CD14-positive monocyte (primary cell): ENCODE measurements at regions not wholly inside any gene's neighbourhood (a gene's known extent, or its start where the extent isn't known, plus 50 kb on each side); places are given as distances from the start of the nearest gene placed in this dataset.

Experiments
- DNase-seq, 3 donors: peaks; one replicate each; pipeline ENCODE4 v3.0.0-alpha.2; 2011 to 2022
- H2AFZ ChIP-seq: 2 replicates; pipeline ENCODE4 v1.6.0; 2012; ENCODE audit warnings: mild to moderate bottlenecking, low read depth, low read length, inconsistent platforms; ENCODE audit not compliant: insufficient read depth, poor library complexity, severe bottlenecking
- H3K27ac ChIP-seq, 2 donors: 1 replicate in 1 of 2; 2 replicates in 1 of 2; pipeline ENCODE4 v1.5.1; 2012 to 2013; ENCODE audit warnings: low read length in 2 of 2, control low read depth in 1 of 2, inconsistent platforms in 1 of 2, low read depth in 1 of 2, mild to moderate bottlenecking in 1 of 2
- H3K27me3 ChIP-seq, 2 donors: one replicate each; pipeline versions ENCODE4 v1.6.0 to v1.6.1; 2011 to 2013; ENCODE audit warnings: low read length in 2 of 2; ENCODE audit not compliant: control insufficient read depth in 2 of 2, insufficient read depth in 2 of 2
- H3K36me3 ChIP-seq, 2 donors: replicated peaks in 1 of 2; 1 replicate in 1 of 2; 2 replicates in 1 of 2; pipeline versions ENCODE4 v1.5.1 to v1.6.1; 2012 to 2013; ENCODE audit warnings: low read length in 2 of 2, control low read depth in 1 of 2, inconsistent platforms in 1 of 2, mild to moderate bottlenecking in 1 of 2; ENCODE audit not compliant: insufficient read depth in 2 of 2, control insufficient read depth in 1 of 2
- H3K4me1 ChIP-seq, 2 donors: 1 replicate in 1 of 2; 2 replicates in 1 of 2; pipeline versions ENCODE4 v1.5.1 to v1.6.1; 2012 to 2013; ENCODE audit warnings: low read length in 2 of 2, control low read depth in 1 of 2, inconsistent platforms in 1 of 2, mild to moderate bottlenecking in 1 of 2, moderate library complexity in 1 of 2; ENCODE audit not compliant: insufficient read depth in 2 of 2, control insufficient read depth in 1 of 2
- H3K4me2 ChIP-seq: replicated peaks from 2 replicates; pipeline ENCODE3; 2012; ENCODE audit warnings: low read length, moderate library complexity, mild to moderate bottlenecking; ENCODE audit not compliant: poor library complexity, severe bottlenecking; ENCODE audit errors: extremely low read depth
- H3K4me3 ChIP-seq, 3 experiments: fragments of 200-600 bp in 1 of 3; sonication (generic) in 1 of 3; replicated peaks in 1 of 3; 1 replicate in 2 of 3; 2 replicates in 1 of 3; pipeline ENCODE4 v1.5.1; 2011 to 2013; ENCODE audit warnings: low read length in 3 of 3, mild to moderate bottlenecking in 3 of 3, control low read depth in 2 of 3, low read depth in 2 of 3, inconsistent platforms in 1 of 3, moderate library complexity in 1 of 3
- H3K79me2 ChIP-seq: 2 replicates; pipeline ENCODE4 v1.6.0; 2012; ENCODE audit warnings: mild to moderate bottlenecking, control low read depth, inconsistent platforms, low read length, moderate library complexity; ENCODE audit not compliant: insufficient read depth
- H3K9ac ChIP-seq: 2 replicates; pipeline ENCODE4 v1.6.0; 2017; ENCODE audit warnings: low read length, mild to moderate bottlenecking; ENCODE audit not compliant: insufficient read depth, poor library complexity, severe bottlenecking
- H3K9me3 ChIP-seq, 2 donors: replicated peaks in 1 of 2; 1 replicate in 1 of 2; 2 replicates in 1 of 2; pipeline versions ENCODE4 v1.5.1 to v1.6.1; 2012 to 2013; ENCODE audit warnings: low read length in 2 of 2, control low read depth in 1 of 2; ENCODE audit not compliant: control insufficient read depth in 1 of 2, insufficient read depth in 1 of 2
- H4K20me1 ChIP-seq: 2 replicates; pipeline ENCODE4 v1.6.0; 2012; ENCODE audit warnings: mild to moderate bottlenecking, low read length, control low read depth, moderate library complexity; ENCODE audit not compliant: insufficient read depth
- H3K27ac Mint-ChIP-seq, 7 donors: one replicate each; pipeline ENCODE4 v1.8.0; 2020; ENCODE audit warnings: mild to moderate bottlenecking in 7 of 7, mixed read lengths in 7 of 7, moderate library complexity in 6 of 7, inconsistent platforms in 2 of 7
- H3K27me3 Mint-ChIP-seq, 3 donors: one replicate each; pipeline ENCODE4 v1.8.0; 2021 to 2022; ENCODE audit warnings: low read depth in 3 of 3, mild to moderate bottlenecking in 3 of 3, mixed read lengths in 3 of 3, moderate library complexity in 3 of 3, inconsistent platforms in 1 of 3
- H3K36me3 Mint-ChIP-seq, 2 donors: one replicate each; pipeline ENCODE4 v1.8.0; 2020; ENCODE audit warnings: mixed read lengths in 2 of 2, inconsistent platforms in 1 of 2, mild to moderate bottlenecking in 1 of 2
- H3K4me1 Mint-ChIP-seq: one replicate; pipeline ENCODE4 v1.8.0; 2020; ENCODE audit warnings: mild to moderate bottlenecking, mixed read lengths
- H3K4me3 Mint-ChIP-seq, 2 donors: one replicate each; pipeline ENCODE4 v1.8.0; 2020; ENCODE audit warnings: mild to moderate bottlenecking in 2 of 2, mixed read lengths in 2 of 2, moderate library complexity in 1 of 2
- H3K9me3 Mint-ChIP-seq, 7 donors: one replicate each; pipeline ENCODE4 v1.8.0; 2020 to 2022; ENCODE audit warnings: mixed read lengths in 7 of 7, mild to moderate bottlenecking in 6 of 7, moderate library complexity in 6 of 7, inconsistent platforms in 2 of 7
- WGBS: methylation state at CpG from one replicate; pipeline ENCODE4 v1.1.5; 2013; ENCODE audit warnings: missing lambda C conversion rate; ENCODE audit not compliant: insufficient coverage; 5-methylcytosine and 5-hydroxymethylcytosine counted together
- intact Hi-C, 2 donors: fragments of 100-400 bp; cut with micrococcal nuclease; formaldehyde crosslinking; loops; one replicate each; pipeline versions ENCODE4 v1.15.0 to v1.15.1; 2023
- TF ChIP-seq, protein P1 (sequence below): fragments of 200-600 bp; IDR thresholded peaks from one replicate; pipeline ENCODE4 v1.8.0; 2022; ENCODE audit warnings: antibody characterized with exemption, mild to moderate bottlenecking

DNA sequence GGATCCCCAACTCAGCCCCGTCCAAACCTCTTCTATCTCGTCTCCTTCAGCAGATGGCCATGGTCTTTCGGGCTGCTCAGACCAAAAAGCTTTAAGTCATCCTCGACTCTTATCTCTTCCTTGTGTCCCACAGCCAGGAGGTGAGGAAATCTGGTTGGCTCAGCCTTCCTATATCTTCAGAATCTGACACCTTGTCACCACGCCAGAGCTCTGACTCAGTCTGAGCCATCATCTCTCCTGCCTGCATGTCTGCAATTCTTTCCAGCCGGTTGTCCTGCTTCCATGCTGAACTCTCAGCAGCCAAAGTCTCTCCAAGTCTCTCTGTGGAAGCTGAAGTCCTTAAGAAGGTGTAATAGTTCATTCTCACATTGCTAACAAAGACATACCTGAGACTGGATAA, 419.3 kb upstream of the ADAMTS16 start:
- Mint-ChIP-seq H3K27ac (no peak overlapping the region), H3K4me3 (no peak overlapping the region), H3K4me1 (no peaks in the 10 kb centered on the region), H3K9me3 (peaks cover 0 to 6% (median 2%) of the 10 kb centered on the region in 7 donors), H3K27me3 (no peaks in the 10 kb centered on the region), H3K36me3 (no peaks in the 10 kb centered on the region)
- H3K9ac ChIP-seq = no peak overlapping the region
- no peak overlapping the region for H3K4me2 ChIP-seq
- H3K79me2 ChIP-seq = no peaks in the 10 kb centered on the region
- TF ChIP-seq, protein P1, sequence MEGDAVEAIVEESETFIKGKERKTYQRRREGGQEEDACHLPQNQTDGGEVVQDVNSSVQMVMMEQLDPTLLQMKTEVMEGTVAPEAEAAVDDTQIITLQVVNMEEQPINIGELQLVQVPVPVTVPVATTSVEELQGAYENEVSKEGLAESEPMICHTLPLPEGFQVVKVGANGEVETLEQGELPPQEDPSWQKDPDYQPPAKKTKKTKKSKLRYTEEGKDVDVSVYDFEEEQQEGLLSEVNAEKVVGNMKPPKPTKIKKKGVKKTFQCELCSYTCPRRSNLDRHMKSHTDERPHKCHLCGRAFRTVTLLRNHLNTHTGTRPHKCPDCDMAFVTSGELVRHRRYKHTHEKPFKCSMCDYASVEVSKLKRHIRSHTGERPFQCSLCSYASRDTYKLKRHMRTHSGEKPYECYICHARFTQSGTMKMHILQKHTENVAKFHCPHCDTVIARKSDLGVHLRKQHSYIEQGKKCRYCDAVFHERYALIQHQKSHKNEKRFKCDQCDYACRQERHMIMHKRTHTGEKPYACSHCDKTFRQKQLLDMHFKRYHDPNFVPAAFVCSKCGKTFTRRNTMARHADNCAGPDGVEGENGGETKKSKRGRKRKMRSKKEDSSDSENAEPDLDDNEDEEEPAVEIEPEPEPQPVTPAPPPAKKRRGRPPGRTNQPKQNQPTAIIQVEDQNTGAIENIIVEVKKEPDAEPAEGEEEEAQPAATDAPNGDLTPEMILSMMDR = no peak
- intact Hi-C loops = no loop called here
- WGBS = 78% methylated on average over 2 of the region's 6 CpGs
- no peak overlapping the region for H2AFZ ChIP-seq
- no peaks in the 10 kb centered on the region for H4K20me1 ChIP-seq
- no peaks in the 10 kb centered on the region for H3K36me3 ChIP-seq
- H3K4me3 ChIP-seq = no peak overlapping the region
- H3K27ac ChIP-seq = no peak overlapping the region
- no peaks in the 10 kb centered on the region for H3K27me3 ChIP-seq
- peaks cover 0 to 5% of the 10 kb centered on the region in 2 donors for H3K9me3 ChIP-seq
- no peaks in the 10 kb centered on the region for H3K4me1 ChIP-seq
- no peak for DNase-seq

DNA sequence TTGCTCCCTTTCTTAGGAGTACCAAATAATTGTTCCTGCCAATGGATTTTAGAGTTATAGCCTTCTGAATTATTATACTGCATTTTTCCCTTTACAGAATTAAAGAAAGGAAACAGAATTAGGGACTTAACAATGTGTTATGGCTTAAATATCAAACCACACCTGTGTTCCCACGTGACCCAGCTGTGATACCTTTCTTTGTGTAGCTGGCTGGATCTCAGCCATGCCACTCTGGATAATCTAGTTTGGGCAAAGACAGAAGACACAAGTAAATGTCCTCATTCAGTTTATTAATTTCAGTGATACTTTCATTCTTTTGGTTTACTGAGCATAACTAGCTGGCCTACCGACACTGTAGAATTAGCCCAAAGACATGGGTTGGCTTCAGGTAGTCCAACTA, 417.2 kb upstream of the ADAMTS16 start:
- Mint-ChIP-seq H3K9me3 (peaks cover 0 to 6% (median 2%) of the 10 kb centered on the region in 7 donors), H3K27me3 (no peaks in the 10 kb centered on the region), H3K27ac (no peak overlapping the region), H3K4me3 (no peak overlapping the region), H3K4me1 (no peaks in the 10 kb centered on the region), H3K36me3 (no peaks in the 10 kb centered on the region)
- Histone ChIP-seq H3K4me2 (no peak overlapping the region), H3K79me2 (no peaks in the 10 kb centered on the region), H3K27ac (no peak overlapping the region), H3K27me3 (no peaks in the 10 kb centered on the region), H4K20me1 (no peaks in the 10 kb centered on the region), H3K9me3 (peaks cover 0 to 5% of the 10 kb centered on the region in 2 donors), H3K9ac (no peak overlapping the region), H2AFZ (no peak overlapping the region), H3K4me3 (no peak overlapping the region), H3K4me1 (no peaks in the 10 kb centered on the region), H3K36me3 (no peaks in the 10 kb centered on the region)
- DNase-seq = no peak
- TF ChIP-seq, protein P1 = no peak
- intact Hi-C loops = no loop called here
- WGBS = no CpG with 5 or more reads among the region's 2 CpGs
